Keratinocyte (primary cell): ENCODE measurements at regions not wholly inside any gene's neighbourhood (a gene's known extent, or its start where the extent isn't known, plus 50 kb on each side); places are given as distances from the start of the nearest gene placed in this dataset.
A peak's percentile ranks its signal among the peaks of the same experiment; 100 is the strongest.

Source experiments
- DNase-seq: peaks from one replicate; pipeline ENCODE4 v3.0.0-alpha.2; 2011; ENCODE audit warnings: low read depth, missing footprints, low spot score
- FAIRE-seq: peaks from 2 replicates; lab custom pipeline; 2011; peaks lifted over from hg19 to GRCh38; lab: Jason Lieb, UNC
- H2AFZ ChIP-seq: 2 replicates; pipeline ENCODE4 v1.6.0; 2012; ENCODE audit warnings: low read length, control low read depth, inconsistent platforms; ENCODE audit not compliant: control insufficient read depth
- H3K27ac ChIP-seq: 2 replicates; pipeline ENCODE4 v1.5.1; 2011; ENCODE audit warnings: low read length; ENCODE audit not compliant: control insufficient read depth, insufficient read depth
- H3K27me3 ChIP-seq: 3 replicates; pipeline ENCODE4 v1.6.0; 2011; ENCODE audit warnings: low read length; ENCODE audit not compliant: control insufficient read depth, insufficient read depth; ENCODE audit errors: extremely low read depth
- H3K36me3 ChIP-seq, 2 experiments: 2 replicates in 1 of 2; 3 replicates in 1 of 2; pipeline ENCODE4 v1.5.1; 2011; ENCODE audit warnings: low read length in 2 of 2, mild to moderate bottlenecking in 1 of 2; ENCODE audit not compliant: control insufficient read depth in 2 of 2, insufficient read depth in 2 of 2; ENCODE audit errors: extremely low read depth in 1 of 2
- H3K4me1 ChIP-seq: 3 replicates; pipeline ENCODE4 v1.5.1; 2011; ENCODE audit warnings: low read length; ENCODE audit not compliant: control insufficient read depth, insufficient read depth; ENCODE audit errors: extremely low read depth
- H3K4me2 ChIP-seq: 3 replicates; pipeline ENCODE4 v1.6.0; 2011; ENCODE audit warnings: low read depth, low read length; ENCODE audit not compliant: control insufficient read depth, insufficient read depth; ENCODE audit errors: extremely low read depth
- H3K4me3 ChIP-seq, 3 experiments: fragments of 200-600 bp in 1 of 3; sonication (generic) in 1 of 3; 2 replicates in 2 of 3; 3 replicates in 1 of 3; pipeline ENCODE4 v1.5.1; 2011 to 2016; ENCODE audit warnings: low read length in 3 of 3, mild to moderate bottlenecking in 3 of 3, control low read depth in 2 of 3, inconsistent platforms in 1 of 3, low read depth in 1 of 3, mixed read lengths in 1 of 3, mixed run types in 1 of 3, moderate library complexity in 1 of 3; ENCODE audit not compliant: control insufficient read depth in 2 of 3, insufficient read depth in 2 of 3; ENCODE audit errors: extremely low read depth in 1 of 3
- H3K79me2 ChIP-seq: 2 replicates; pipeline ENCODE4 v1.6.0; 2012; ENCODE audit warnings: low read length; ENCODE audit not compliant: control insufficient read depth, insufficient read depth
- H3K9ac ChIP-seq: 3 replicates; pipeline ENCODE4 v1.6.0; 2011; ENCODE audit warnings: low read length; ENCODE audit not compliant: control insufficient read depth, insufficient read depth; ENCODE audit errors: extremely low read depth
- H3K9me1 ChIP-seq: 3 replicates; pipeline ENCODE4 v1.6.0; 2011; ENCODE audit warnings: low read length; ENCODE audit not compliant: control insufficient read depth, insufficient read depth; ENCODE audit errors: extremely low read depth
- H3K9me3 ChIP-seq: 2 replicates; pipeline ENCODE4 v1.5.1; 2012; ENCODE audit warnings: low read depth, low read length; ENCODE audit not compliant: control insufficient read depth
- H4K20me1 ChIP-seq: 3 replicates; pipeline ENCODE4 v1.6.0; 2011; ENCODE audit warnings: low read length; ENCODE audit not compliant: control insufficient read depth, insufficient read depth; ENCODE audit errors: extremely low read depth
- EZH2 ChIP-seq: IDR thresholded peaks from one replicate; pipeline ENCODE4 v1.6.1; 2012; ENCODE audit warnings: inconsistent platforms, mild to moderate bottlenecking, low read length, moderate library complexity
- dilution Hi-C: fragments of 300-500 bp; cut with MboI; formaldehyde crosslinking; loops from one replicate; pipeline ENCODE4 v1.7.0; 2020; ENCODE audit warnings: low sequenced_read_pairs; ENCODE audit not compliant: extremely low pct_ligation_motif_present
- TF ChIP-seq, protein P1 (sequence below), 3 experiments: IDR thresholded peaks in 1 of 3; conservative IDR thresholded peaks in 1 of 3; optimal IDR thresholded peaks in 1 of 3; 2 replicates in 2 of 3; 3 replicates in 1 of 3; pipeline versions ENCODE3 to v1.5.1; 2011; ENCODE audit warnings: low read length in 3 of 3, mild to moderate bottlenecking in 3 of 3, moderate library complexity in 2 of 3, control low read depth in 1 of 3, inconsistent platforms in 1 of 3; ENCODE audit not compliant: insufficient read depth in 2 of 3; ENCODE audit errors: extremely low read depth in 1 of 3

- no peaks in the 10 kb centered on the region for H3K4me1 ChIP-seq
- peak; percentile 68 for FAIRE-seq
These were observed 235.9 kb downstream of the NHLRC3 start for GRCh38 chr13:39273953-39274738.

DNA sequence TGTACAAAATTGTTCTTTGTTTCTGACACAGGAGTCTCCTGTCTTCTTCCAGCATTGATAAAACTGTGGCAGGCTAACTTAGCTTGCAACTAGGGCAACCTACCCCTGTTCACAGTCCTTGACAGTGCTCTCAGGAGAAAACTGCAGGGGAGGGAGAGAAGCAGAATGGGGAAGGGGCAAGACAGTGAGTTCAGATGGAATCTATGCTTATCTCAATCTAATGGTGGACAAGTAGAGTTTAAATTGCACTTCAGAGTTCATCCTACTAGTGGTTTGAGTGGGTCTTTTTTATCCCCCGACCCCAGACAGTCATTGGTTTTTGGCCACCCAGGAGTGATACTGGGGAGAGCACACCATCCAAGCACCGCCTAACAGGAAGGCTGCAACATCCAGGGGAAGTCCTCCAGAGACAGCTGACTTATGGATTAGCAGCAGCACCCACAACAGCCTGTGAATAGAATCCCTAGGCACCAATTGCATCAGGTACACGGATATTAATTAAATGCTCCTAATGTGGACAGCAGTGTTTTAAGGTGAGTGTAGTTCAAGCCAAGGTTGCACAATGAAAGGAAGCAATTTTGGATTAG is 236.6 kb downstream of the NHLRC3 start:
- no peaks in the 10 kb centered on the region for H3K36me3 ChIP-seq
- DNase-seq, result no peak

More at GRCh38 chr13:39273953-39274738, 235.9 kb downstream of the NHLRC3 start:
- Histone ChIP-seq H3K4me3 (no peak overlapping the region), H3K79me2 (no peaks in the 10 kb centered on the region), H3K27me3 (no peaks in the 10 kb centered on the region), H3K4me2 (no peak overlapping the region), H3K9me1 (no peaks in the 10 kb centered on the region), H2AFZ (no peak overlapping the region), H3K9me3 (no peaks in the 10 kb centered on the region), H4K20me1 (no peaks in the 10 kb centered on the region), H3K9ac (no peak overlapping the region), H3K36me3 (no peaks in the 10 kb centered on the region), H3K27ac (no peak overlapping the region)
- no peak for TF ChIP-seq EZH2
- TF ChIP-seq, protein P1, sequence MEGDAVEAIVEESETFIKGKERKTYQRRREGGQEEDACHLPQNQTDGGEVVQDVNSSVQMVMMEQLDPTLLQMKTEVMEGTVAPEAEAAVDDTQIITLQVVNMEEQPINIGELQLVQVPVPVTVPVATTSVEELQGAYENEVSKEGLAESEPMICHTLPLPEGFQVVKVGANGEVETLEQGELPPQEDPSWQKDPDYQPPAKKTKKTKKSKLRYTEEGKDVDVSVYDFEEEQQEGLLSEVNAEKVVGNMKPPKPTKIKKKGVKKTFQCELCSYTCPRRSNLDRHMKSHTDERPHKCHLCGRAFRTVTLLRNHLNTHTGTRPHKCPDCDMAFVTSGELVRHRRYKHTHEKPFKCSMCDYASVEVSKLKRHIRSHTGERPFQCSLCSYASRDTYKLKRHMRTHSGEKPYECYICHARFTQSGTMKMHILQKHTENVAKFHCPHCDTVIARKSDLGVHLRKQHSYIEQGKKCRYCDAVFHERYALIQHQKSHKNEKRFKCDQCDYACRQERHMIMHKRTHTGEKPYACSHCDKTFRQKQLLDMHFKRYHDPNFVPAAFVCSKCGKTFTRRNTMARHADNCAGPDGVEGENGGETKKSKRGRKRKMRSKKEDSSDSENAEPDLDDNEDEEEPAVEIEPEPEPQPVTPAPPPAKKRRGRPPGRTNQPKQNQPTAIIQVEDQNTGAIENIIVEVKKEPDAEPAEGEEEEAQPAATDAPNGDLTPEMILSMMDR (optimal IDR thresholded peaks at IDR 0.05 in 1 of 3, IDR thresholded peaks at IDR 0.05 in 1 of 3, conservative IDR thresholded peaks at IDR 0.05 in 1 of 3; ENCODE audit: extremely low read depth in 1 of 3, insufficient read depth in 2 of 3, low read length in 3 of 3), result peak; percentile 26 to 72 (median 42)
- dilution Hi-C loops, result no loop called here
- DNase-seq, result no peak

More for the DNA sequence above, 236.6 kb downstream of the NHLRC3 start:
- H3K4me3 ChIP-seq, result no peak overlapping the region
- no peak overlapping the region for H2AFZ ChIP-seq
- no peaks in the 10 kb centered on the region for H3K9me1 ChIP-seq
- H3K9me3 ChIP-seq, result no peaks in the 10 kb centered on the region
- no peak overlapping the region for H3K9ac ChIP-seq
- no peaks in the 10 kb centered on the region for H3K79me2 ChIP-seq
- H3K4me2 ChIP-seq, result no peak overlapping the region
- no peaks in the 10 kb centered on the region for H3K4me1 ChIP-seq
- H3K27me3 ChIP-seq, result no peaks in the 10 kb centered on the region
- FAIRE-seq, result no peak
- dilution Hi-C loops, result no loop called here
- TF ChIP-seq EZH2, result no peak
- TF ChIP-seq, protein P1 (optimal IDR thresholded peaks at IDR 0.05 in 1 of 3, IDR thresholded peaks at IDR 0.05 in 1 of 3, conservative IDR thresholded peaks at IDR 0.05 in 1 of 3; ENCODE audit: extremely low read depth in 1 of 3, insufficient read depth in 2 of 3, low read length in 3 of 3), result no peak
- no peaks in the 10 kb centered on the region for H4K20me1 ChIP-seq
- no peak overlapping the region for H3K27ac ChIP-seq
